Caki2 (cell line): ENCODE measurements at regions not wholly inside any gene's neighbourhood (a gene's known extent, or its start where the extent isn't known, plus 50 kb on each side); places are given as distances from the start of the nearest gene placed in this dataset.
A peak's percentile ranks its signal among the peaks of the same experiment; 100 is the strongest.
"Not testable (repeated sequence)": the region's sequence is repeated elsewhere in the genome, so short reads cannot be mapped to it uniquely, and the experiment has no call there.

Experiments
- DNase-seq: peaks from one replicate; pipeline ENCODE4 v3.0.0-alpha.2; 2015; ENCODE audit warnings: low read depth
- in situ Hi-C: cut with HindIII; loops from 2 replicates; pipeline ENCODE4 v1.10.0; 2016; ENCODE audit warnings: low sequenced_read_pairs, low pct_unique_long_range_greater_than_20kb, mixed read lengths

- in situ Hi-C loops, DNase-seq: not testable (repeated sequence)
Observed at GRCh38 chr2:131780446-131780845, 252.8 kb downstream of the CCDC74A start.

GRCh38 chr2:131801210-131801744 lies 273.6 kb downstream of the CCDC74A start:
- in situ Hi-C loops: no loop called here
- no peak for DNase-seq

- DNase-seq: peak; percentile 64
- in situ Hi-C loops: not testable (repeated sequence)
Observed at GRCh38 chr2:131801745-131802350, 274.2 kb downstream of the CCDC74A start.

GRCh38 chr2:131802351-131802836 lies 274.7 kb downstream of the CCDC74A start:
- peak; percentile 16 for DNase-seq
- in situ Hi-C loops: not testable (repeated sequence)

GRCh38 chr2:131803237-131803636 lies 275.5 kb downstream of the CCDC74A start:
- DNase-seq, in situ Hi-C loops: not testable (repeated sequence)

- in situ Hi-C loops, DNase-seq: not testable (repeated sequence)
Observed at GRCh38 chr2:131812605-131813004, 284.9 kb downstream of the CCDC74A start.

- in situ Hi-C loops, DNase-seq: not testable (repeated sequence)
Observed at GRCh38 chr2:131813378-131813777, 285.7 kb downstream of the CCDC74A start.

GRCh38 chr2:131818267-131818973 lies 290.7 kb downstream of the CCDC74A start:
- in situ Hi-C loops, DNase-seq: not testable (repeated sequence)

- in situ Hi-C loops, DNase-seq: not testable (repeated sequence)
Observed at GRCh38 chr2:131822237-131822721, 294.6 kb downstream of the CCDC74A start.

- in situ Hi-C loops, DNase-seq: not testable (repeated sequence)
Observed at GRCh38 chr2:131823058-131823457, 295.4 kb downstream of the CCDC74A start.

- in situ Hi-C loops, DNase-seq: not testable (repeated sequence)
Observed at GRCh38 chr2:131824986-131825385, 297.3 kb downstream of the CCDC74A start.

- no peak for DNase-seq
- in situ Hi-C loops: no loop called here
Observed at GRCh38 chr2:131827481-131828163, 299.9 kb downstream of the CCDC74A start.

GRCh38 chr2:131828164-131828561 lies 300.5 kb downstream of the CCDC74A start:
- in situ Hi-C loops: no loop called here
- no peak for DNase-seq

GRCh38 chr2:131828633-131829455 lies 301.2 kb downstream of the CCDC74A start:
- in situ Hi-C loops, DNase-seq: not testable (repeated sequence)

GRCh38 chr2:131829456-131830241 lies 302.0 kb downstream of the CCDC74A start:
- DNase-seq, in situ Hi-C loops: not testable (repeated sequence)

- in situ Hi-C loops, DNase-seq: not testable (repeated sequence)
Observed at GRCh38 chr2:131830242-131830945, 302.7 kb downstream of the CCDC74A start.

GRCh38 chr2:131830946-131831310 lies 303.2 kb downstream of the CCDC74A start:
- DNase-seq, in situ Hi-C loops: not testable (repeated sequence)
